ENCODE measurements at regions not wholly inside any gene's neighbourhood (a gene's known extent, or its start where the extent isn't known, plus 50 kb on each side); places are given as distances from the start of the nearest gene placed in this dataset.

GRCh38 chr22:26857169-26857568 is 199.8 kb downstream of the MIAT start:
- no peak overlapping the region for H3K9ac ChIP-seq (ENCODE audit: low read depth, low read length)
- no peak overlapping the region for H3K4me3 ChIP-seq (ENCODE audit: low read depth, low read length)
- H3K36me3 ChIP-seq (ENCODE audit: control insufficient read depth, insufficient read depth, low read length): no peaks in the 10 kb centered on the region
- H3K27me3 ChIP-seq (ENCODE audit: control insufficient read depth, insufficient read depth, low read length): no peaks in the 10 kb centered on the region
- no peak overlapping the region for H3K27ac ChIP-seq (ENCODE audit: low read depth, low read length)
- no peaks in the 10 kb centered on the region for H3K9me3 ChIP-seq (ENCODE audit: control insufficient read depth, insufficient read depth, low read length)
- H3K4me1 ChIP-seq (ENCODE audit: control insufficient read depth, insufficient read depth, low read length): 0 out of 2 replicates have a peak, but pooled peaks cover 5% of the 10 kb centered on the region

- no peak overlapping the region for H3K9ac ChIP-seq (ENCODE audit: low read depth, low read length)
- no peaks in the 10 kb centered on the region for H3K36me3 ChIP-seq (ENCODE audit: control insufficient read depth, insufficient read depth, low read length)
- H3K27ac ChIP-seq (ENCODE audit: low read depth, low read length): no peak overlapping the region
- H3K4me1 ChIP-seq (ENCODE audit: control insufficient read depth, insufficient read depth, low read length): no peaks in the 10 kb centered on the region
- H3K9me3 ChIP-seq (ENCODE audit: control insufficient read depth, insufficient read depth, low read length): no peaks in the 10 kb centered on the region
- no peaks in the 10 kb centered on the region for H3K27me3 ChIP-seq (ENCODE audit: control insufficient read depth, insufficient read depth, low read length)
- no peak overlapping the region for H3K4me3 ChIP-seq (ENCODE audit: low read depth, low read length)
Measured at GRCh38 chr22:26860301-26860700, 202.9 kb downstream of the MIAT start.

- Histone ChIP-seq H3K4me1 (ENCODE audit: control insufficient read depth, insufficient read depth, low read length) (no peaks in the 10 kb centered on the region), H3K9ac (ENCODE audit: low read depth, low read length) (no peak overlapping the region), H3K36me3 (ENCODE audit: control insufficient read depth, insufficient read depth, low read length) (no peaks in the 10 kb centered on the region), H3K27me3 (ENCODE audit: control insufficient read depth, insufficient read depth, low read length) (no peaks in the 10 kb centered on the region), H3K4me3 (ENCODE audit: low read depth, low read length) (no peak overlapping the region), H3K9me3 (ENCODE audit: control insufficient read depth, insufficient read depth, low read length) (no peaks in the 10 kb centered on the region), H3K27ac (ENCODE audit: low read depth, low read length) (no peak overlapping the region)
Measured at GRCh38 chr22:26865021-26865420, 207.6 kb downstream of the MIAT start.

GRCh38 chr22:26883393-26883792 is 226.0 kb downstream of the MIAT start:
- no peaks in the 10 kb centered on the region for H3K27me3 ChIP-seq (ENCODE audit: control insufficient read depth, insufficient read depth, low read length)
- H3K36me3 ChIP-seq (ENCODE audit: control insufficient read depth, insufficient read depth, low read length): no peaks in the 10 kb centered on the region
- H3K9ac ChIP-seq (ENCODE audit: low read depth, low read length): no peak overlapping the region
- no peak overlapping the region for H3K27ac ChIP-seq (ENCODE audit: low read depth, low read length)
- H3K4me1 ChIP-seq (ENCODE audit: control insufficient read depth, insufficient read depth, low read length): peaks cover 6% of the 10 kb centered on the region; the same call in 1 of the 2 replicates
- H3K9me3 ChIP-seq (ENCODE audit: control insufficient read depth, insufficient read depth, low read length): no peaks in the 10 kb centered on the region
- no peak overlapping the region for H3K4me3 ChIP-seq (ENCODE audit: low read depth, low read length)

- Histone ChIP-seq H3K9me3 (ENCODE audit: control insufficient read depth, insufficient read depth, low read length) (no peaks in the 10 kb centered on the region), H3K4me1 (ENCODE audit: control insufficient read depth, insufficient read depth, low read length) (peaks cover 6% of the 10 kb centered on the region; the same call in 1 of the 2 replicates), H3K27me3 (ENCODE audit: control insufficient read depth, insufficient read depth, low read length) (no peaks in the 10 kb centered on the region), H3K36me3 (ENCODE audit: control insufficient read depth, insufficient read depth, low read length) (no peaks in the 10 kb centered on the region), H3K27ac (ENCODE audit: low read depth, low read length) (no peak overlapping the region), H3K4me3 (ENCODE audit: low read depth, low read length) (no peak overlapping the region), H3K9ac (ENCODE audit: low read depth, low read length) (no peak overlapping the region)
Measured at GRCh38 chr22:26884921-26885320, 227.5 kb downstream of the MIAT start.

DNA sequence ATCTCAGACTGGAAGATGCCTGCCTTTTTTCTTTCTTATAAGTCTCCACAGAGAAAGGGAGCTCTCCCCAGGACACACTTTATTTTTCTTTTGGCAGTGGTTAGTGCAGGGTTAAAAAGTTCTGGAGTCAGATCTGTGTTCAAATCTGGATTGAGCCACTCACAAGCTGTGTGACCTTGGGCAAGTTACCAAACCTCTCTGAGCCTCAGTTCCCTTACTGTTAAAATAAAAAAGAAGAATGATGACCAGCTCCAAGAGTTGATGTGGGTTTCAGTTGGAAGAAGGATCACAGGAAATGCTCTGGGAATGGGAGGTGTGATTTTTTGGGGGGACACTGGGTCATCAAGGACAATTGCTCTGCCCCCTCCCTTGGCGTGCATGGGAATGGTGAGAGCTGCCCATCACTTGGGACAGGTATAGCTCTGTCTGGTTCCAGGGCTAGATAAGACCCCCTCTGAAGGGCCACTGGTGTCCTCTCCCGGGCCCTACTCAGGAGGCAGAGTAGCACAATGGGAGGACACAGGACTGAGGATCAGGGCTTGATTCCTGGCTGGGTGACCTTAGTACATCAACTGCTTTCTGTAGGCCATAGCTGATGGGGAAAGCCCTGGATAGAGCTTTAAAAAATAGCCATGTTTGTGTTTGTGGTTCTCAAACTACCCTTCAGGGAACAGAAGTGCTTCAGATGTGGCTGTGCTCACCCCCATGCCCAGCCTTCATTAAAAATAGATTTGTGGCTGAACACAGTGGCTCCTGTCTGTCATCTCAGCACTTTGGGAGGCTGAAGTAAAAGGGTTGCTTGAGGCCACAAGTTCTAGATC is 228.3 kb downstream of the MIAT start:
- Histone ChIP-seq H3K9me3 (ENCODE audit: control insufficient read depth, insufficient read depth, low read length) (no peaks in the 10 kb centered on the region), H3K4me3 (ENCODE audit: low read depth, low read length) (no peak overlapping the region), H3K36me3 (ENCODE audit: control insufficient read depth, insufficient read depth, low read length) (no peaks in the 10 kb centered on the region), H3K27me3 (ENCODE audit: control insufficient read depth, insufficient read depth, low read length) (no peaks in the 10 kb centered on the region), H3K4me1 (ENCODE audit: control insufficient read depth, insufficient read depth, low read length) (peaks cover 10% of the 10 kb centered on the region), H3K9ac (ENCODE audit: low read depth, low read length) (no peak overlapping the region), H3K27ac (ENCODE audit: low read depth, low read length) (no peak overlapping the region)

- H3K9me3 ChIP-seq (ENCODE audit: control insufficient read depth, insufficient read depth, low read length): no peaks in the 10 kb centered on the region
- H3K4me1 ChIP-seq (ENCODE audit: control insufficient read depth, insufficient read depth, low read length): peaks cover 18% of the 10 kb centered on the region
- H3K27me3 ChIP-seq (ENCODE audit: control insufficient read depth, insufficient read depth, low read length): no peaks in the 10 kb centered on the region
- H3K9ac ChIP-seq (ENCODE audit: low read depth, low read length): no peak overlapping the region
- no peaks in the 10 kb centered on the region for H3K36me3 ChIP-seq (ENCODE audit: control insufficient read depth, insufficient read depth, low read length)
- H3K4me3 ChIP-seq (ENCODE audit: low read depth, low read length): no peak overlapping the region
- no peak overlapping the region for H3K27ac ChIP-seq (ENCODE audit: low read depth, low read length)
Measured at GRCh38 chr22:26887456-26887855, 230.1 kb downstream of the MIAT start.

DNA sequence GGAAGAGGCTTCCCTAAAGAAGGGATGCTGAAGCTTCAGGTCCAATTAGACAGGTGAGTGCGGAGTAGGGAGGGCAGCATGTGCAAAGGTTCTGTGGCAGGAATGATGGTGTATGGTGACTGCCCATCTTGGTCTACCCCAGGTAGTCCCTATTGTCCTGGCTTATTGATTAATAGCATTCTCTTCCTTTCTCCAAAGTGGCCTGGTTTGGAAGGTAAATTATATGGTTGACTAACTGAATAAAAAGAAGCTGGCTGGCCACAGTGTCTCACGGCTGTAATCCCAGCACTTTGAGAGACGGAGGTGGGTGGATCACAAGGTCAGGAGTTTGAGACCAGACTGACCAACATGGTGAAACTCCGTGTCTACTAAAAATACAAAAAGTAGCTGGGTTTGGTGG is 230.5 kb downstream of the MIAT start:
- Histone ChIP-seq H3K9me3 (ENCODE audit: control insufficient read depth, insufficient read depth, low read length) (no peaks in the 10 kb centered on the region), H3K27me3 (ENCODE audit: control insufficient read depth, insufficient read depth, low read length) (no peaks in the 10 kb centered on the region; the same call in 1 of the 2 replicates), H3K4me1 (ENCODE audit: control insufficient read depth, insufficient read depth, low read length) (peaks cover 19% of the 10 kb centered on the region), H3K27ac (ENCODE audit: low read depth, low read length) (no peak overlapping the region), H3K36me3 (ENCODE audit: control insufficient read depth, insufficient read depth, low read length) (no peaks in the 10 kb centered on the region), H3K4me3 (ENCODE audit: low read depth, low read length) (no peak overlapping the region), H3K9ac (ENCODE audit: low read depth, low read length) (no peak overlapping the region)

DNA sequence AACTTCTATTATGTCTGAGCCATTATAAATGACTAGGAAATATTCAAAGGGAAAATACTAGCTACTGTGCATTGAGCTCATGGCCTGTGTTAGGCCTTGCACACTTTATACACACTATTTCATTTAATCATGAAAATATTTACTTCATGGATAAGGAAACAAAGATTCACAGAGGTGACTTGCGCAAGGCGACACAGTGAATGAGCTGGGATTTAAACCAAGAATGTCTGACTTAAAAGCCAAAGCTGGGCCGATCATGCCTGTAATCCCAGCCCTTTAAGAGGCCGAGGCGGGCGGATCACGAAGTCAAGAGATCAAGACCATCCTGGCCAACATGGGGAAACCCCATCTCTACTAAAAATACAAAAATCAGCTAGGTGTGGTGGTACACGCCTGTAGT is 231.5 kb downstream of the MIAT start:
- Histone ChIP-seq H3K4me3 (ENCODE audit: low read depth, low read length) (no peak overlapping the region), H3K4me1 (ENCODE audit: control insufficient read depth, insufficient read depth, low read length) (peaks cover 29% of the 10 kb centered on the region), H3K9ac (ENCODE audit: low read depth, low read length) (no peak overlapping the region), H3K9me3 (ENCODE audit: control insufficient read depth, insufficient read depth, low read length) (no peaks in the 10 kb centered on the region), H3K27me3 (ENCODE audit: control insufficient read depth, insufficient read depth, low read length) (no peaks in the 10 kb centered on the region; the same call in 1 of the 2 replicates), H3K36me3 (ENCODE audit: control insufficient read depth, insufficient read depth, low read length) (no peaks in the 10 kb centered on the region), H3K27ac (ENCODE audit: low read depth, low read length) (no peak overlapping the region)

DNA sequence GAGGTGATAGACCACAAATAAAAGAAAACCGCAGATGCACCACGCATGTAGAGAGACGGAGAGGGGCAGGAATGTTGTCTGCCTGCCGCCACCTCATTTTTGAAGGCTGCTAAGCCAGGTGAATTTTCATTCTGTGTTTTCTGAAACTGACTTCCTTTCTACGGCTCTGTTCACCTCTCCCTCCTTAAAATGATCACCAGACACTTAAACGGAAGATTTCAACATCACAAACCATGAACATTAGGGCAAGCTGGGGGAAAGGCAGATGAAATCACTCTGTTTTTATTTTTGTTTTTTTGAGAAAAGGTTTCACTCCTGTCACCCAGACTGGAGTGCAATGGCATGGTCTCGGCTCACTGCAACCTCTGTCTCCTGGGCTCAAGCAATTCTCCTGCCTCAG is 232.4 kb downstream of the MIAT start:
- H3K27me3 ChIP-seq (ENCODE audit: control insufficient read depth, insufficient read depth, low read length): no peaks in the 10 kb centered on the region; the same call in 1 of the 2 replicates
- no peak overlapping the region for H3K9ac ChIP-seq (ENCODE audit: low read depth, low read length)

DNA sequence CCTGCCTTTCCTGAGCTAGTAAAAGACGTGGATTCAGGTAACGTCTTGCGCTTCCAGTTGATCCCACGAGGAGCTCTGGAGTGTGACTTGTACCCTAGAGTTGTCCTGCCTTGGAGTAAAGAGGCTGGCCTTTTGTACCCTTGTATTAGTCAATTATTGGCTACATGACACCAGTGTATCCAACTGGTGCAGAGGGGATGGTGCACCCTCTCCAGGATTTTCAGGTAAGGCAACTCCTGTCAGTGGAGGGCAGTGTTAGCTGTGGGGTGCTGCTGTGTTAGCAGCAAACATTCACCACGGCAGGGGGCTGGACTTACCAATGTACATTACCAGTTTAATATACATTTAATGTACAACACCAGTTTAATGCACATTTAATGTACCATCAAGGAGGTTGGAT is 233.5 kb downstream of the MIAT start:
- H3K9me3 ChIP-seq (ENCODE audit: control insufficient read depth, insufficient read depth, low read length): no peaks in the 10 kb centered on the region
- H3K9ac ChIP-seq (ENCODE audit: low read depth, low read length): no peak overlapping the region
- H3K27ac ChIP-seq (ENCODE audit: low read depth, low read length): no peak overlapping the region

More for the DNA sequence above, 232.4 kb downstream of the MIAT start:
- Histone ChIP-seq H3K36me3 (ENCODE audit: control insufficient read depth, insufficient read depth, low read length) (no peaks in the 10 kb centered on the region), H3K9me3 (ENCODE audit: control insufficient read depth, insufficient read depth, low read length) (no peaks in the 10 kb centered on the region), H3K4me3 (ENCODE audit: low read depth, low read length) (no peak overlapping the region), H3K4me1 (ENCODE audit: control insufficient read depth, insufficient read depth, low read length) (peaks cover 31% of the 10 kb centered on the region), H3K27ac (ENCODE audit: low read depth, low read length) (no peak overlapping the region)

More for the DNA sequence above, 233.5 kb downstream of the MIAT start:
- H3K4me3 ChIP-seq (ENCODE audit: low read depth, low read length): no peak overlapping the region
- no peaks in the 10 kb centered on the region for H3K36me3 ChIP-seq (ENCODE audit: control insufficient read depth, insufficient read depth, low read length)
- H3K27me3 ChIP-seq (ENCODE audit: control insufficient read depth, insufficient read depth, low read length): no peaks in the 10 kb centered on the region; the same call in 1 of the 2 replicates
- peaks cover 31% of the 10 kb centered on the region for H3K4me1 ChIP-seq (ENCODE audit: control insufficient read depth, insufficient read depth, low read length)

Measured in HUES48 (cell line).